SU-DHL-6 (cell line): ENCODE measurements at regions not wholly inside any gene's neighbourhood (a gene's known extent, or its start where the extent isn't known, plus 50 kb on each side); places are given as distances from the start of the nearest gene placed in this dataset.

Experiments used
- EZH2phosphoT487 ChIP-seq: fragments of 200-600 bp; sonication (generic), shearing (Covaris generic); conservative IDR thresholded peaks from 2 replicates; pipeline ENCODE4 v1.6.1; 2018; ENCODE audit warnings: mild to moderate bottlenecking, antibody characterized with exemption, low read length, moderate library complexity, mixed read lengths
- TF ChIP-seq, protein P1 (sequence below): fragments of 200-600 bp; sonication (generic); IDR thresholded peaks from one replicate; pipeline ENCODE4 v1.5.1; 2017; ENCODE audit warnings: antibody characterized with exemption, mild to moderate bottlenecking, low read length, moderate library complexity; ENCODE audit not compliant: insufficient read depth, poor library complexity, severe bottlenecking

DNA sequence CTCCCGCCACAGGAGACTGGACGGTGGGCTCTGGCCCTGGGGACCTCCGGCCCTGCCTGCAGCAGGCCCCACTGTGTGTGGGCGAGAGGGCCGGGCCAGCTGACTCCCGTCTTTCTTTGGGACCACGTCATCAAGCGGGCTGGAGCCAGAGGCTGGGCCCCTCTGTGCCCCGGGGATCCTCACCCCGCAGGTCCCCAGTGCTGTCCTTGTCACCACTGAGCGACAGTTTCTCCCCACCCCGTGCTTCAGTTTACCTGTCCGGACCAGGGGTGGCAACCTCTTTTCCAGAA lies 181.9 kb upstream of the ZNF469 start:
- TF ChIP-seq, protein P1, sequence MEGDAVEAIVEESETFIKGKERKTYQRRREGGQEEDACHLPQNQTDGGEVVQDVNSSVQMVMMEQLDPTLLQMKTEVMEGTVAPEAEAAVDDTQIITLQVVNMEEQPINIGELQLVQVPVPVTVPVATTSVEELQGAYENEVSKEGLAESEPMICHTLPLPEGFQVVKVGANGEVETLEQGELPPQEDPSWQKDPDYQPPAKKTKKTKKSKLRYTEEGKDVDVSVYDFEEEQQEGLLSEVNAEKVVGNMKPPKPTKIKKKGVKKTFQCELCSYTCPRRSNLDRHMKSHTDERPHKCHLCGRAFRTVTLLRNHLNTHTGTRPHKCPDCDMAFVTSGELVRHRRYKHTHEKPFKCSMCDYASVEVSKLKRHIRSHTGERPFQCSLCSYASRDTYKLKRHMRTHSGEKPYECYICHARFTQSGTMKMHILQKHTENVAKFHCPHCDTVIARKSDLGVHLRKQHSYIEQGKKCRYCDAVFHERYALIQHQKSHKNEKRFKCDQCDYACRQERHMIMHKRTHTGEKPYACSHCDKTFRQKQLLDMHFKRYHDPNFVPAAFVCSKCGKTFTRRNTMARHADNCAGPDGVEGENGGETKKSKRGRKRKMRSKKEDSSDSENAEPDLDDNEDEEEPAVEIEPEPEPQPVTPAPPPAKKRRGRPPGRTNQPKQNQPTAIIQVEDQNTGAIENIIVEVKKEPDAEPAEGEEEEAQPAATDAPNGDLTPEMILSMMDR, result no peak
- no peak for TF ChIP-seq EZH2phosphoT487
